ENCODE measurements at regions not wholly inside any gene's neighbourhood (a gene's known extent, or its start where the extent isn't known, plus 50 kb on each side); places are given as distances from the start of the nearest gene placed in this dataset.

DNA sequence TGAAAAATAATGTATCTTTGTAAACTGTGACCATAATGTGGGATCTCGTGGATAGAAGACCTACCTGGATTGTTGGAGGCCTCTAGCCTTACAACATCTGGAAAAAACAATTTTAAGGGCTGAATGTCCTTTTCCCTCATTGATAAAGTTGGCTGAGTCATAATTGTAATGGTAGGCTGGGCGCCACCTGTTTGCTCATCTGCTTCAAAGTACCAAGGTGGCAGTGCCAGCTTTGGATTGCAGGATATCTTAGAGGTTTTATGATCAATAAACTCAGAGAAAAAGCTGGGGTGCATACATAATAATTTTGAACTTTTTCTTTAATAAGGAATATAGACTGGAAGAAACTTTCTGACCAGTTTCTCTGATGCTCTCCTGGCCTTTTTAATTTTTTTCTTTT lies 653.4 kb downstream of the MMUT start:
- no peak for DNase-seq

DNA sequence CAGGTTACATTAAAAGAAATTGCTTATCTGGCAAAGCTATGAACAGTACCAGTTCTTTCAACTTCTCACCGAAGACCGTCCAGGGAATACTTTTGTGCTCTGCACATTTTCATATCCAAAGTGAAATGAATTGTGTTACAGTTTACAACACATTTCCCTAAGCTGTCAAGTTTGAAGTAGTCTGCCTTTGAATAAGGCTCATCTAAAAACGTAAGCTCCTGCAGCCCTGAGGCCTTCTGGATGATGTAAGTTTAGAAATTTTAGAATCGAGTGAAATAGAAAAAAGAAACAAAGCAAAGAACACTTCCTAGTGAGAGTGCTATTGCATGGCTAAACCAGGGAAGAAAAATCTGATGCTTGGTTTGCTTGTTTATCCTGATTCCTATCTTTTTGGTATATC lies 653.8 kb downstream of the MMUT start:
- no peak for DNase-seq

DNA sequence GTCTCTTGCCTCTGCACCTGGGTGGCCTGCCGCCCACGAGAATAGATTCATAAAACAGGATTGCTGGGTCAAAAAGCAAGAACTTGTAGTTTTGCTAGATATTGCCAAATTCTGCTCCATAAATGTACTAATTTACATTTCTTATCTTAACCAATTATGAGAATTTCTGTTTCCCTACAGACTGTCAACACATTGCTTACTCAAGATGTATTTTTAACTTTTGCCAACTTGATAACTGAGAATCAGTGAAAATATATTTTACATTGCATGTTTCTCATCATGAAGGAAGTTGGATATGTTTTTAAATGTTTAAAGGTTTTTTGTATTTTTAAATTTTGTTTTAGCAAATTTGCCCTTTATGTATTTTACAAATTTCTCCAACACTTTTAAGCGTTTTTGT lies 664.8 kb downstream of the MMUT start:
- DNase-seq = no peak

DNA sequence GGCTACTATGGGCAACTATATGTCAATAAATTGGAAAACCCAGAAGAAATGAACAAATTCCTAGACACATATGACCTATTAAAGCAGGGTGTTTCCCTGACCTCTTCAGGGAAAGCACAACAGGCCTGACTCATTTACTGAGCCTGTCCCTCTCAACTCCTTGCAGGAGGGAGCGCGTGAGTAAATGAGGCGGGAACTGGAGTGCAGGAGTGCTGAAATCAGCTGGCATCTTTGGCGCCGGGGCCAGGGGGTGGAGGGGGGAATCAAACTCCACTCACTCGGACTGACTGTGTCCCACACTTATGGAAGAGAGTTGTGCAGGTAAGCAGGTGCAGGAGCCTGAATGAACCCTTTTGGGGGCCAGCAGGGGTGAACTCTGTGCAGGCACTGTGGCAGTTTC lies 671.2 kb upstream of the PTCHD4 start:
- no peak for DNase-seq

DNA sequence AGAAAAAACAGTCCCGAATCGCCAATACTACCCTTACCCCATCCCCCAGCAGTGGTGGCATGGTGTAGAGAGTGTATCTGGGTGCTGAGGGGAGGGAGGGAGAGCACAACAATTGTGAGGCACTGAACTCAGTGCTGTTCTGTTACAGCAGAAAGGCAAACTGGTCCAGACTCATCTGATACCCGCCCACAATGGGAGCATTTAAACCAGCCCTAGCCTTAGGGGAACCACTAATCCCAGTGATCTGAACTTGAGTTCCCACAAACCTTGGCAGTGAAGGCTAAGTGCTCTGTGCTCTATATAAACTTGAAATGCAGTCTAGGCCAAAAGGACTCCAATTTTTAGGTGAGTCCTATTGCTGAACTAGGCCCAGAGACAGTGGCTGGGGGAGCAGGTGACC lies 666.4 kb upstream of the PTCHD4 start:
- no peak for DNase-seq

DNA sequence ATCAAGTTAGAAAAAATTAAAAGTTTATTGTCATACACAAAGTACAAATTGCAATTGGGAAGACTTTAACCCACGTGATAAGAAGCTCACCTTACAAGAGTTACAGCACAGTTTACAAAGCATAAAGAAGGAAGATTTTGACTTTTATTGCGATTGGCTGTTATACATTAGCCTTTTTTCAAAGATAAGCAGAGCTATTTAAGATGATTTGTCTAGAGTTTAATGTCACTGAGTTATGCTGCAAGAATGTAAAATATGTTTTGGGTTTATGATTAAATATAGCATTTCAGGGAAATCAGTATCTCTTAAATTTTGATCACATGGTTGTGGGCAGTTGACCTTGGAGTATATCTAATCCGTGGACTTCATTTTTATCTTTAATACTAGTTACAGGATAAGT lies 664.2 kb upstream of the PTCHD4 start:
- DNase-seq = no peak

DNA sequence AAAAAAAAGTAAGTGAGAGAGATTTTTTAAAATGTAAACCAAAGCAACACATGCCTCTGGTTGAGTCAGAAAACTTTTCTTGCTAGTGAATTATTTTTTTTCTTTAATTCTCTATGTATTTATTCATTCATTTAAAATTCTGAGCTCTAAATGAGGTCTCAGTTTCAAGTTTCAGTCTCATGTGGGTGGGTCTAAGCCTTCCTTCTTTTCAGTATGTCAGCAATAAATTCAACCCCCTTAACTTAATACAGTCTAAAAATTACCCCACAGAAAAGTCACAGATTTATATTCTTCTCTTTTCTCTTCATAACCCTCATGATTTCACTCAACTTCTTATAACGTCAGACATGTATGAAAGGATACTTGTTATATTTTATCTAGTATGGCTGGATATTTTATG lies 663.3 kb upstream of the PTCHD4 start:
- DNase-seq = no peak

DNA sequence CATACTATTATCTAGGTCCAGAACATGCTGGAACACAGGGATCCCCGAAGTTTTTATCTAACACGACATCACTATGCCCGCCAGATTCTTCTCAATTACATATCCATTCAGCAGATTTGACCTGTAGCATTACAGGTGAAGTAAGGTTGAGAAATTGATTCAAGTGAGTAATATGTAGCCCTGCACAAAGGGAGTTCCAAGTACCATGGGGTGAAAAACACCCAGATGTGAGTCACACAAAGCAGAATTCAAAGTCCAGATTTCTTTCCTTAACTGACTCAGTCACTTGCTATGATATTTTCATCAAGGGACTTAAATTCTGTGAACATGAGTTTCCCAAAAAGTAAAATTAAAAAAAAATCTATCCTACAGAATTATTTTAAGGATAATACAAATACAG lies 655.4 kb upstream of the PTCHD4 start:
- DNase-seq = no peak

DNA sequence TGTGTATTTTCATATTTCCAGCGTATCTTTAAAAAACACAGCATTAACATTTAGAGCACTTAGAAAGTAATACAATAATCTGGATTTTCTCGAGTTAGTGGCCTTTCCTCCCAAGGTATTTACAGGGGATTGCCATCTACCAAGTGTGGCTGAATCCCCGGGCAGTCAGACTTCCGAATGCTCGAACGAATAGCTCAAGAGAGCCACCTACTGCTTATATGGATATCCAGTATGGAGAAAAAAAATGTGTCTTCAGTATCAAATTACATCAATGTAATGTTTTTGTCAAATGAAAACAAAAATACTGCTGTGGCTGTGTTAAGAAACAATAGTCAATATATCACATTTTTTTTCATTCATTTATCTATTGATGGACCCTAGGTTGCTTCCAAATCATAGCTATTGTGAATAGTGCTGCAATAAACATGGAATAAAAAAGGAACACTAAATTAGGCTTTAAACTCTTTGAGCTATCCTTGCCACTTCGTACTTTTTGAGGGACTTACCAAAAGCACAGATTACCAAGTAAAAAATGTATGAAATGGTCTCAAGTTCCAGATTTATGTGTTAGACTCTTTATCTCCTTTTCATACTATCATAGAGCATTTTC lies 654.5 kb upstream of the PTCHD4 start:
- peak; percentile 46 for DNase-seq

DNA sequence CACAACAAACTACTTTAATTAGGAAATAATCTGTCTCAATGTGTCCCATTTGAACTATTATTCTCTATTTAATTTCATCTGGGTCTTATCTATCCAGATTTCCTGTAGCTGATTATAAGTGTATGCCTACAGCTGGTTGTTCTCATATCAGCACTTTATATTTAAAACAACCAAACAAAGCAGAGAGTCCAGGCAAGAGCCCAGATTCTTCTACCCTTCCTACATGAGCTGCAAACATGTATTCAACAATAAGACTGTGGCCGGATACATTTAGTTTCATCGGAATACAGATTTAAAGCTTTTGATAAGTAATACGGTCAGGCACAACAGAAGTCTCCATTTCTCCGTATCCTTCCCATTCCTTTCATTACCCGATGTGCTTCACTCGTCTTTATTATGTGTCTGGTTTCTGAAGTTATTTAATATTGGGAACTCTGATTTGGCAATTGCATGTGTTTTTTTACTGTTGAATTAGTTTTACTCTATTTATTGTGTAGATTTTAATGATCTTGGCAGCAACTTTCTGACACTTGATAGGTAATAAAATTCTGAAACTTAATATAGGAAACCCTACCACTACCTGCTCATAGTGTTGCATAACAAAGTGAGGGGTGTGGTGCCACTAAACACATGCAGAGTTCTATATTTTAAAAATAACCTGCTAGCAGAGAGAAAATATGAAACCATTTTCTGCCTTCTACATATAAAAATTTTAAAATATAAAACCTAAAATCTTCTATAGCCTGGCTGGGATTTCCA lies 653.5 kb upstream of the PTCHD4 start:
- no peak for DNase-seq

DNA sequence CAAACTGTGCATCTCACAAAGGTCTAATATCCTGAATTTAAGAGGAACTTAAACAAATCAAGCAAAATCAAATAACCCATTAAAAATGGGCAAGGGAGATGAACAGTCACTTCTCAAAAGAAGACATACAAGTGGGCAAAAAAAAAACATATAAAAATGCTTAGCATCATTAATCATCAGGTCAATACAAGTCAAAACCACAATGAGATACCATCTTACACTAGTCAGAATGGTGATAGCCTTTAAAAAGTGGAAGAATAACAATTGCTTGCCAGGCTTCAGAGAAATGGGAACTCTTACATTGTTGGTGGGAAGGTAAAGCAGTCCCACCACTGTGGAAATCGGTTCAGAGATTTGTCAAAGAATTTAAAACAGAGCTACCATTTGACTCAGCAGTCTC lies 646.7 kb upstream of the PTCHD4 start:
- DNase-seq = no peak

DNA sequence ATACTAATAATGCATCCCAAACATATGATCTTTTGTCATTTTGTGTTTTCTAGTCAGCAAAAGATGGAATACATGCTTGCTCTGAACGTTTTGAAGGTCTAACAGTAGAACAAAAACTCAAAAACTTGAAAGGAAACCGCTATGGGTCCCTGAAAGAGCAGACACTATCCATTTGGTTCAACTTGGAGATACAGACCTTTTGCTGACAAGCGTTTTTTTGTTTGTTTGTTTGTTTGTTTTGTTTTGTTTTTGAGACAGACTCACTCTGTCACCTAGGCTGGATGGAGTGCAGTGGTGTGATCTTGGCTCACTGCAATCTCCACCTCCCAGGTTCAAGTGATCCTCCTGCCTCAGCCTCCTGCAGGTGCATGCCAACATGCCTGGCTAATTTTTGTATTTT lies 644.3 kb upstream of the PTCHD4 start:
- DNase-seq = no peak

DNA sequence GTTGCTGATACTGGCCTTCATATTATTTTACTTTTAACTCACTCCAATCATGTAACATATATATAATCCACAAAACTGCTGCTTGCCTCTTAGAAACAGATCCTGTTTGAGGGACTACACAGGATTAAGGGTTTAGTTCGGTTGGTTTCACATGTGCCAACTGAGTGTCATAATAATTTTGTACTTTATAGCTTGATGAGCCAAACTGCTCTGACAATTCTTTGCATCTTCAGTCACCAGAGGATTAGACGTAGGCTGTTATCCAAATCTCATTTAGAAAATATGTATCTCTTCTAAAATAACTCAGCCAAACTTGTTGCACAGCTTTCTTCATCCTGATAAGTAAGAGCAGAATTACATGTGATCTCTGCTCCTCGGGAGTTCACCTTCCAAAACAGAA lies 643.6 kb upstream of the PTCHD4 start:
- DNase-seq = no peak

DNA sequence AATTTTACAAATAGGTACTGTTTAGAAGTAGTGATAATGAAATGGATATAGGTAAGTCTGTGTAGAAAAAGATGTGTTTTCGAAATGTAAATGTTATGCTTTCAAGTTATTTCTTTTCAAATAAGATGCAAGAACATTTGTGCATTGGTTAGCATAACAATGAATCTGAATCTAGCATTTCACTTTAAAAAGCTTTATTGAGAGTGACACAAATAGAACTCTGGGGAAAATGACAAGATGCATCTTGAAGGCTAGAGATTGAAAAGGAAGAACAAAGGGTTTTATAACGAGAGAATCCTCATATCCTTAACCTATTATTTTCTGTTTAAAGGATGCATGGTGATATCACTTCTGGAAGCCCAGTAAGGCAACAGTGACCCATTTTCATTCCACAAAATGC lies 639.9 kb upstream of the PTCHD4 start:
- DNase-seq = no peak

DNA sequence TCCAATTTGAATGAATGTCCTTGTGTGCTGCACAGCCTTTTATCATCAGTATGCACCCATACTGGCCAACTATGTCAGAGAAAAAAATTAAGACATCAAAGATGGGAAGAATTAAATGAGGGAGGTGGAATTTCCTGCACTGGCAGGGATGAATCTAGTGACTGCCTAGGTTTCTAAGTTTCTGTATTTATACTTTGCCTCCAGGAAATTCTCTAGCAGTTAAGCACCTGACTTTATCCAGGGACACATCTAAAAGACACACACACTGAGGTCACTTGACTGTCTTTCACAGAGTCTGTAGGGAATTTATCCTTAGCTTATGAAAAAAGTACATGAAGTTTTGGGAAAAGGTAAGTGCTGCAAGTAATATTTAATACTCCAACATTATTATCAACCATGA lies 636.5 kb upstream of the PTCHD4 start:
- DNase-seq = no peak

DNA sequence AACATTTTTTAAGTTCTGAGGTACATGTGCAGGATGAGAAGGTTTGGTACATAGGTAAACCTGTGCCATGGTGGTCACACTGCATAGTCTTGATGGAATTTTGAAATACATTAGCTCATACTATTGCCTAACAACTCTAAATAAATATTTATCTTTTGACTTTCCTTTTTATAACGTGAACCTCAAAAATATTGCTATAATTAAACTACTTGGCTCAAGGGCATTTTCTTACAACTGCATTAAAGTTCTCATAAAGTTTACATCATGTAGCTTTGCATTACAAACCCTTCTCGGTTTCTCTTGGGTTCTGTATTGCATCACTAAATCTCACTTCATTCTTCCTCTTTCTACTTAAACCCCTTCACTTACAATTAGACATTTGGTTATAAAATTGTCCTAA lies 636.0 kb upstream of the PTCHD4 start:
- no peak for DNase-seq

DNA sequence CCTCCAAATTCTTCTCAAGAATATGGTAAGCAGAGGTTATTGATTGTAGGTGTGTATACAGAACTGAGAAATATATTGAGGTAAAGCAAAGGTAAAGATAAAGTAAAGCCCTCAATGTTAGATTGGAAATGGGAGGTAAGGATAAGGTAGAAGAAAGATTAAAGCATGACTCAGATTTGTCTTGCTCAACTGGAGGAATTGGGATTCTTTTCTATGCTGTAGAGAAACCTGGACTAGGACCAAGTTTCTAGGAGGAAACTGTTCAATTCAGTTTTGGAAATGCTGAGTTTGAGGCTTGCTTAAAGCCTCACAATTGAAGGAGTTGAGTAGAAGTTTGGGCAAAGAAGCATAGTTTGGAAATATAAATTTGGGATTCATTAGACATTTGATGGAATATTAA lies 634.0 kb upstream of the PTCHD4 start:
- DNase-seq = no peak

DNA sequence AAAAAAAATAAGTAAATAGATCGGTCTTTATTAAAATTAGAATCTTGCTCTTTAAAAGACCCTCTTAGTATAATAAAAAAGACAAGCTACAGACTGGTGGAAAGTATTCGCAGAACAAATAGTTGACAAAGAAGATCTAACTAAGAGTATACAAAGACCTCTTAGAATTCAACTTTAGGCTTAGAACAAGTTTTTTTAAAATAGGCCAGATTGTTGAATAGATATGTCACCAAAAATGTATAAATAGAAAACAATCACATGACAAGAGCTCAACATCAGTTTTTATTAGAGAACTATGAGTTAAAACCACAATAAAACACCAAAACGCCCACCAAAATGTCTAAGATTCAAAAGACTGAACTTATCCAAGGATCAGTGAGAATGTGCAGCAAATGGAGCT lies 632.7 kb upstream of the PTCHD4 start:
- no peak for DNase-seq

DNA sequence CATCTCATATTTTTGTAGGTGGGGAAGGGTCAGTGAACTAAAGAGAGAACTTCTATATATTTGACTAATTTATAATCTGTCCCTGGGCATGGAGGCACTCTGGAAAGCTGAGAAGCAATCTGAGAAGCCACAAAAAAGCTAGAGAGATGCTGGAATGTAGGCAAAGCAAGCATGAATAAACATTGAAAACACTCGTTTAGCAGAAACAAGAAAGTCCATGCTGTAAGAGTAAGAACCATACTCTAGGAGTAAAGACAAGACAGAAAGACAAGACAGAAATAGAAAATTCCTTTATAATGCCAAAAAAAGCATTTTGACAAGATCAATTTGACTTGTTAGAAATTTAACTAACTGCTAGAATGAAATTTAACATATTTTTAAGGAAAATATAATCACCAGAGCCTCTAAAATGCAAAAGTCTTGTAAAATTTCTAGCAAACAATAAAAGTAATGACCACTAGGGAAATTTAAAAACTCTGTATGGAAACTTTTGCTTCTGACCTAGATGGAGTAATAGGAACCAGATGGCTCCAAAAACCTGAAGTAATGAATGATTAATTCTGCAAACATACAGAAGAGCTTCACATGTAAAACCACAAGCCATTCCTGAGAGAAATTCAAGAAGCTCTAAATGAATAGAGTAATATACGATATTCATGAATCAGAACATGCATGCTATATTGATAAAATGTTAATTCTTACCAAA lies 625.7 kb upstream of the PTCHD4 start:
- DNase-seq = no peak

DNA sequence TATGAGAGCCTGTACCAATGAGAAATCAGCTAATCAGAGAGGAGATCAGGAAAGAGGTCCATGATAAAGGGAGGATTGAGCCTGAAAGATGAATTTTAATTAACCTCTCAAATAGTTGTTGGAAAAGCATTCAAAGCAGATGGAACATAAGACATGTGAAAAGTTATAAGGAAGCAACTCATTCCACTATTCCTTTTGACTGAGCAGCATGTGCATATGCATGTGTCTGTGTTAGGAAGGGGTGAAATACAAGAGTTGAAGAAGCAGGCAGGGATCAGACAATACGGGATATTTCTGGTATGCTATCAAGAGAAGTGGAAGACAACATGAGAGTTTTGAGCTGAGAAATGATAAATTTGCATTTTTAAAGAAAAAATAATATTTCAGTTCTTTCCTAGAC lies 624.8 kb upstream of the PTCHD4 start:
- DNase-seq = no peak

DNA sequence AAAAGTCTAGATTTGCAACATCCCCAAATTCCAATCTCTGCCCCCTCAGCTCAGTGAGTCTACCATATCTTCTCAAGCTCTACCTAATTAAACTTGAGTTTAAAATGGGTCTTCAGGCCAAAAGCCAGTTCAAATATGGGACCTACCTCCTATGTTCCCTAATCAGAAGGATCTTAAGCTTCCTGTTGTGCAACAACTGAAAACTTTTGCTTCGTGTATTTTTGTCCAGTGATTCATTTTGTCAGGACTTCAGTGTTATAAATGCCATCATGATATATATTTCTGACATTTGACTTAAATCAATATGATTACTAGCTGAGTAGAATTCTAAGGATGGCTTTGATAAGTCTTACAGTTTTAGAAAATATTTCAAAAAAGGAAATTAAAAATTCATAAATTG lies 622.6 kb upstream of the PTCHD4 start:
- DNase-seq = no peak

DNA sequence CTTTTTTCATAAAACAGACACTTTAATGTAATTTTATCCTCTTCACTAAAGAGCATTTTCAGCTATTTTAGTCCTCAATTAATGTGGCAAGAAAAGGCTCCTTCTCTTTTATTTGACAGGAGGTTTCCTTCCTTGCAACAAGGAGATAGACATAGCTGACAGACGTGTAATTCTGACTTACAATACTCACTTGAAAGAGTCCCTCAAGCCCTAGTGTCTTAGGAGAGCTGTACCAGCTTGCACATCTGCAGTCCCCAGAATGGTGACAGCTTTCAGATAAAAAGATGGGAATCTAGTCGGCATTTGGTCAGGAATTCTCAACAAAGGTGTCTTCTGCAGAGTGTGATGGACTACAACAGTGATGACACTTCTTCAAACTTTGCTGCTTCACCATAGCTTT lies 603.7 kb upstream of the PTCHD4 start:
- no peak for DNase-seq

DNA sequence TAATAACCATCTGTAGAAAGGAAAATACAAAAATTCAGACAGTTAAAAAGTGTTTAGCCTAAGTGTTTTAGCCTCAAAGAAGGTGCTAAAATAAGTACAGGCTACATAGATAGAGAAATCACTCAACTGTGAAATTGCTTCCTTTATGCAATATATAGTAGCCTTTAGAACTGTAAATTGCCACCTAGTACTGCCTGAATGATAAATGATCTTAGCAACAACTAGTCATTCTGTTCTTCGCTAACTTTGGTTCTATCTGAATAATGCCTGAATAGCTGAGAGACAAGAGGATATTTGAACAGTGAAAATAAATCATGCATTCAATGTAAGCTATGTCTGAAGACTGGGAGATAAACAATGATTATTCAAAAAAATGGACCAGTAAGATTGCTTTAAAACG lies 603.3 kb upstream of the PTCHD4 start:
- peak; percentile 56 for DNase-seq

DNA sequence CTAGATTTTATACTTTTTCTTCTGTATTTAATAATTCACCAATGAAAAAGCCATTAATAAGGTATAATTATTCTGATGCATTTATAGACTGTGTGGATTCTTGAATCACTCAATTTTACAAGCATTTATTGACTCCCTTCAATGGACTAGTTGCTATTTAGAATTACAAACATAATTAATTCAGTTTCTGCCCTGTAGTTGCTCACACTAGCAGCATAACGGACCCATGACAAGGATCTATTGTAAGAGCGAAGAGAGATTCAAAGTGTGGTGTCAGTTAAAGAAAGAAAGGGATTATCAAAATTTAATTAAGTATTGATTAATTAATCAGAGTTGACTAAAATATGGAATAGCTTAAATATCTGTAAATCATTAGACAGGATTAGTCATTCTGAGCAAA lies 602.6 kb upstream of the PTCHD4 start:
- no peak for DNase-seq

DNA sequence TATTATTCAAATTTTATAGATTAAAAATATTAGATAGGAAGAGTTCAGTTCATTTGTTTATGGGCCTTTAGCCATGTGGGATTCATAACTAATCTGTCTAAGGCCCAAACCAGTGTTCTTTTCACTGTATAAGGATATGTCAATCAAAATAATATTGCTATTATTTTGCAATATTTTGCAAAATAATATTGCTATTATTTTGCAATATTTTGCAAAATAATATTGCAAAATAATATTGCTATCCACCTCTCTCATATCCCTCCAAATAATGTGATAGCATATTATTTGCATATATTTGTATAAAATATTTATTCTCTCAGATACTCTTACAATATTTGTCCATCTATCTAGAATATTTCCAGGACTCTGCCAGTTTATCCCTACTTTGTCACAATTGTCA lies 595.3 kb upstream of the PTCHD4 start:
- no peak for DNase-seq
